ENCODE measurements at regions not wholly inside any gene's neighbourhood (a gene's known extent, or its start where the extent isn't known, plus 50 kb on each side); places are given as distances from the start of the nearest gene placed in this dataset.

DNA sequence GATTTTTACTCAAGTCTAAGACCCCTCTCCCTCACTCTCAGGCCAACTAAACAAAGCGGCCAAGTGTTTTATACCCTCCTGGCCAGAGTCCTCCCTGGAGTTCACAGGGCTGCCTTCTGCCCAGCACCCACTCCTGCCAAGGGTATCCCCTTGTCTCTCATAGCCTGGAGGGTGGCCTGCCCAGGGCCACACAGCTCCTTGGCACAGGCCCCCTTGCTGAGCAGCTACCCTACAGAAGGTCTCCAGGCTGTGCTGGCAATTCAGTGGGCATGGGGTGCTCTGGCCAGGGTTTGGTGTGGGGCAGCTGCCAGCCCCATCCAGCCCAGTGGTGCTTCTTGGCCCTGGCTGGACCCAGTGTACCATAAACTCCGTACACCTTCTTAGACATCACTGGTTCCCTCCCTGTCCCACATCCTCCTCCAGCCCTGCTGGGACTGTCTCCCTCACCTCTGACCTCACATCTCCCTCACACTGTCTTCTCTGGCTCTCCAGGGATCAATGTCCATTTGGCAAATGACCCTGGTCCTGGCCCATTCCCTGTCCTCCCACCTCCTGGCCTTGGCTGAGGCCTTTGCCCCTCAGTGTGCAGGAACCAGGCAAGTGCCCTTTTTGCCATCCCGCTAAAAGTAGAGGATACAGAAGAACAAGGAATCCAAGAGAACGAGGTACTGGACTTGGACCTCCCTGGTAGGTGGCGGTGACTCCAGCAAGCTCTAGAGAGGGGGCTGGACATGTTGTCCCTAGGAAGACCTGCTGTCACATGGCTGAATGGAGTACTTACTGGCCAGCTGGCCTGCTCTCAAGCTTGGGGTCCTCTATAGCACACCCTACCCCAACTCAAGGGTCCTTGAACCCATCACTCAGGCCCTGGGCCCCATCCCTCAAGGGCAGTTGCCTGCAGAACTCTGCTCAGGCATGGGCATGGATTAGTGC lies 50.0 kb upstream of the TRPM1 start:
- no peak for ATAC-seq (ENCODE audit: low FRiP score)
- TF ChIP-seq, protein P1, sequence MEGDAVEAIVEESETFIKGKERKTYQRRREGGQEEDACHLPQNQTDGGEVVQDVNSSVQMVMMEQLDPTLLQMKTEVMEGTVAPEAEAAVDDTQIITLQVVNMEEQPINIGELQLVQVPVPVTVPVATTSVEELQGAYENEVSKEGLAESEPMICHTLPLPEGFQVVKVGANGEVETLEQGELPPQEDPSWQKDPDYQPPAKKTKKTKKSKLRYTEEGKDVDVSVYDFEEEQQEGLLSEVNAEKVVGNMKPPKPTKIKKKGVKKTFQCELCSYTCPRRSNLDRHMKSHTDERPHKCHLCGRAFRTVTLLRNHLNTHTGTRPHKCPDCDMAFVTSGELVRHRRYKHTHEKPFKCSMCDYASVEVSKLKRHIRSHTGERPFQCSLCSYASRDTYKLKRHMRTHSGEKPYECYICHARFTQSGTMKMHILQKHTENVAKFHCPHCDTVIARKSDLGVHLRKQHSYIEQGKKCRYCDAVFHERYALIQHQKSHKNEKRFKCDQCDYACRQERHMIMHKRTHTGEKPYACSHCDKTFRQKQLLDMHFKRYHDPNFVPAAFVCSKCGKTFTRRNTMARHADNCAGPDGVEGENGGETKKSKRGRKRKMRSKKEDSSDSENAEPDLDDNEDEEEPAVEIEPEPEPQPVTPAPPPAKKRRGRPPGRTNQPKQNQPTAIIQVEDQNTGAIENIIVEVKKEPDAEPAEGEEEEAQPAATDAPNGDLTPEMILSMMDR (IDR thresholded peaks at IDR 0.05) = no peak
- DNase-seq (ENCODE audit: low spot score) = no peak

DNA sequence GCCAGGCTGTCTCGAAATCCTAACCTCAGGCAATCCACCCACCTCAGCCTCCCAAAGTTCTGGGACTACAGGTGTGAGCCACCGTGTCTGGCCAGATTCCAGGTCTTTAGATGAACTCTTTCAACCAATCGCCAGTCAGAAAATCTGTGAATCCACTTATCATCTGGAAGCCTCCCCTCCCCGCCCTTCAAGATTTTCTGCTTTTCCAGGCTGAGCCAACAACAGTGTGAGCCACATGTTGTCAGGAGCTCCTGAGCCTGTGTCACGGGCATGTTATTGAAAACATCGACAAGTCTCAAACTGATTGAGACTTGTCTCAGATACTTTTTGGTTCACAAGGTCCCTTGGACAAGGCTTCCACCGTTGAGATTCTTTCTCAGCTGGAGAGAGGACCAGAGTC lies 52.0 kb upstream of the TRPM1 start:
- no peak for DNase-seq (ENCODE audit: low spot score)
- TF ChIP-seq, protein P1 (IDR thresholded peaks at IDR 0.05) = no peak
- ATAC-seq (ENCODE audit: low FRiP score) = no peak

DNA sequence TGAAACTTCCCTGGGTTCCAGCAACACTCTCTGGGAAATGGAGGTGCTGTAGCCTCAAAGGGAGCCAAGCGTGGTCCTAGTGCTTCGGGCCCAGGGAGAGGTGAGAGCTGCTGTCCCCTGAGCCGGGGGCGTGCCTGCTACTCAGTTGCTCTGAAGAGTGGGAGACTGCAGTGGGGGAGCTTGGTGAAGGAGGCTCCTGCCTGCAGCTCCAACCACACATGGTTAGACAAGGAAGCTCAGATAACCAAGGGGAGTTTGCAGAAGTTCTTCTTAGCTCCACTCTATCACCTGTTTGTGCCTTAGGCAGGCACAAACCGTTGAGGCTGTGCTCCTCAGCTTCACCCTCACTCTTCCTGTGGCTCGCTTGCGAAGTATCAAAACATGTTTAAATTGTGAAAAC lies 53.6 kb upstream of the TRPM1 start:
- TF ChIP-seq, protein P1 (IDR thresholded peaks at IDR 0.05) = no peak
- ATAC-seq (ENCODE audit: low FRiP score) = no peak
- no peak for DNase-seq (ENCODE audit: low spot score)

GRCh38 chr15:31156226-31156625 lies 54.7 kb upstream of the TRPM1 start:
- DNase-seq (ENCODE audit: low spot score) (no peak), ATAC-seq (ENCODE audit: low FRiP score) (no peak)
- TF ChIP-seq, protein P1 (IDR thresholded peaks at IDR 0.05) = no peak

GRCh38 chr15:31156808-31157207 lies 55.3 kb upstream of the TRPM1 start:
- TF ChIP-seq, protein P1 (IDR thresholded peaks at IDR 0.05) = no peak
- DNase-seq (ENCODE audit: low spot score) (no peak), ATAC-seq (ENCODE audit: low FRiP score) (no peak)

DNA sequence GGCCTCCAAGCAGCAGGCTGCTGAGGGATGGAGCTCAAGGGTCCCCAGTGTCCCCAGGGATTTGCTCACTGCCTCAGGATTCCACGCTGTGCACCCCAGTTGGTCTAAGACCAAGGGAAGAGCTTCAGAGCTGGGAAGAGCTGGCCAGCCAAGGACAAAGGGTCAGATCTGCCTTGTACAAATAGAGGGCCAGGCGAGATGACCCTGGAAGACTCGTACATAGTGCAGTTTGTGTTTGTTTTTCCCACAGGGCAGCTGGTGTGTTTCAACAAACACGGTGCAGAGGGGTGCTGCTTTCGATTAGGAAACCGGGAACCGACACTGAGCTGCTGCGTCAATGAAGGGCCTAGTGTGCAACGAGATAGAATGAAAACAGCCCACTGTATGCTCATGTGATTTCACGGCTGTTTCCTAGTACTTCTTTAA lies 56.1 kb upstream of the TRPM1 start:
- TF ChIP-seq, protein P1 (IDR thresholded peaks at IDR 0.05) = no peak
- DNase-seq (ENCODE audit: low spot score) (no peak), ATAC-seq (ENCODE audit: low FRiP score) (no peak)
